ENCODE measurements at regions not wholly inside any gene's neighbourhood (a gene's known extent, or its start where the extent isn't known, plus 50 kb on each side); places are given as distances from the start of the nearest gene placed in this dataset.

- no peak for DNase-seq (ENCODE audit: low spot score)
- CTCF ChIA-PET, result interaction anchor here (0.5 to 0.9 kb wide), 2 partner anchors 21 to 48 kb away, joined by 3 read pairs; no protein-coding TSS in a partner anchor
- POLR2A ChIA-PET (ENCODE audit: low non-redundant PET), result no interaction called here
- no peak for TF ChIP-seq CTCF (conservative IDR thresholded peaks at IDR 0.05; ENCODE audit: low read depth)
- no peak overlapping the region for H3K27ac ChIP-seq
Measured at GRCh38 chr10:83978681-83979383, 160.5 kb upstream of the GHITM start.

GRCh38 chr10:83982812-83983211, 156.5 kb upstream of the GHITM start:
- TF ChIP-seq CTCF (conservative IDR thresholded peaks at IDR 0.05; ENCODE audit: low read depth), result no peak
- ChIA-PET CTCF (no interaction called here), POLR2A (ENCODE audit: low non-redundant PET) (no interaction called here)
- no peak for DNase-seq (ENCODE audit: low spot score)
- no peak overlapping the region for H3K27ac ChIP-seq

GRCh38 chr10:83983578-83984255, 155.6 kb upstream of the GHITM start:
- DNase-seq (ENCODE audit: low spot score), result peak; percentile 78
- ChIA-PET CTCF (interaction anchor here (0.6 kb wide), 2 partner anchors 10 to 47 kb away, joined by 3 read pairs; no protein-coding TSS in a partner anchor), POLR2A (ENCODE audit: low non-redundant PET) (no interaction called here)
- TF ChIP-seq CTCF (conservative IDR thresholded peaks at IDR 0.05; ENCODE audit: low read depth), result no peak
- peak overlapping the region; percentile 48 for H3K27ac ChIP-seq

- TF ChIP-seq CTCF (conservative IDR thresholded peaks at IDR 0.05; ENCODE audit: low read depth), result no peak
- ChIA-PET CTCF (interaction anchor here (0.6 kb wide), 1 partner anchor 47 kb away, joined by 3 read pairs; no protein-coding TSS in a partner anchor), POLR2A (ENCODE audit: low non-redundant PET) (no interaction called here)
- H3K27ac ChIP-seq, result no peak overlapping the region
- DNase-seq (ENCODE audit: low spot score), result no peak
Measured at GRCh38 chr10:83984256-83984640, 155.1 kb upstream of the GHITM start.

GRCh38 chr10:83986800-83987199, 152.5 kb upstream of the GHITM start:
- no peak overlapping the region for H3K27ac ChIP-seq
- TF ChIP-seq CTCF (conservative IDR thresholded peaks at IDR 0.05; ENCODE audit: low read depth), result no peak
- POLR2A ChIA-PET (ENCODE audit: low non-redundant PET), result no interaction called here
- CTCF ChIA-PET, result no interaction called here
- no peak for DNase-seq (ENCODE audit: low spot score)

GRCh38 chr10:83987216-83987615, 152.1 kb upstream of the GHITM start:
- no peak for TF ChIP-seq CTCF (conservative IDR thresholded peaks at IDR 0.05; ENCODE audit: low read depth)
- DNase-seq (ENCODE audit: low spot score), result no peak
- ChIA-PET POLR2A (ENCODE audit: low non-redundant PET) (no interaction called here), CTCF (no interaction called here)
- H3K27ac ChIP-seq, result no peak overlapping the region

Measured in RWPE1 (cell line).